ENCODE measurements at regions not wholly inside any gene's neighbourhood (a gene's known extent, or its start where the extent isn't known, plus 50 kb on each side); places are given as distances from the start of the nearest gene placed in this dataset.
"Not testable (repeated sequence)": the region's sequence is repeated elsewhere in the genome, so short reads cannot be mapped to it uniquely, and the experiment has no call there.

- DNase-seq, result no peak
These were observed 234.3 kb upstream of the FOLH1 start for GRCh38 chr11:49442669-49443068.

GRCh38 chr11:49439901-49440300 is 231.5 kb upstream of the FOLH1 start:
- not testable (repeated sequence) for DNase-seq

GRCh38 chr11:49434308-49434707 is 225.9 kb upstream of the FOLH1 start:
- not testable (repeated sequence) for DNase-seq

GRCh38 chr11:49432242-49432848 is 223.9 kb upstream of the FOLH1 start:
- no peak for DNase-seq

- DNase-seq, result no peak
These were observed 215.7 kb upstream of the FOLH1 start for GRCh38 chr11:49424136-49424535.

GRCh38 chr11:49418877-49419276 is 210.5 kb upstream of the FOLH1 start:
- not testable (repeated sequence) for DNase-seq

GRCh38 chr11:49405743-49406142 is 197.3 kb upstream of the FOLH1 start:
- no peak for DNase-seq

GRCh38 chr11:49395789-49396188 is 187.4 kb upstream of the FOLH1 start:
- not testable (repeated sequence) for DNase-seq

- not testable (repeated sequence) for DNase-seq
These were observed 182.0 kb upstream of the FOLH1 start for GRCh38 chr11:49390362-49390761.

- not testable (repeated sequence) for DNase-seq
These were observed 180.7 kb upstream of the FOLH1 start for GRCh38 chr11:49389149-49389548.

GRCh38 chr11:49384371-49384770 is 176.0 kb upstream of the FOLH1 start:
- DNase-seq, result not testable (repeated sequence)

- no peak for DNase-seq
These were observed 169.6 kb upstream of the FOLH1 start for GRCh38 chr11:49377978-49378377.

GRCh38 chr11:49373866-49374265 is 165.5 kb upstream of the FOLH1 start:
- not testable (repeated sequence) for DNase-seq

- not testable (repeated sequence) for DNase-seq
These were observed 165.0 kb upstream of the FOLH1 start for GRCh38 chr11:49373385-49373784.

GRCh38 chr11:49372137-49372536 is 163.7 kb upstream of the FOLH1 start:
- not testable (repeated sequence) for DNase-seq

GRCh38 chr11:49368556-49368955 is 160.2 kb upstream of the FOLH1 start:
- DNase-seq, result not testable (repeated sequence)

GRCh38 chr11:49365375-49365774 is 157.0 kb upstream of the FOLH1 start:
- peak in 1 of 3 donors; percentile 0 for DNase-seq

- DNase-seq, result not testable (repeated sequence)
These were observed 154.6 kb upstream of the FOLH1 start for GRCh38 chr11:49362994-49363393.

GRCh38 chr11:49354536-49354935 is 146.1 kb upstream of the FOLH1 start:
- DNase-seq, result not testable (repeated sequence)

GRCh38 chr11:49352868-49353267 is 144.5 kb upstream of the FOLH1 start:
- DNase-seq, result not testable (repeated sequence)

GRCh38 chr11:49346627-49347026 is 138.2 kb upstream of the FOLH1 start:
- DNase-seq, result not testable (repeated sequence)

- DNase-seq, result not testable (repeated sequence)
These were observed 120.2 kb upstream of the FOLH1 start for GRCh38 chr11:49328485-49329186.

GRCh38 chr11:49327766-49328165 is 119.4 kb upstream of the FOLH1 start:
- not testable (repeated sequence) for DNase-seq
